OCI-LY7 (cell line): ENCODE measurements at regions not wholly inside any gene's neighbourhood (a gene's known extent, or its start where the extent isn't known, plus 50 kb on each side); places are given as distances from the start of the nearest gene placed in this dataset.

Experiments used
- EZH2phosphoT487 ChIP-seq: fragments of 200-600 bp; sonication (generic); IDR thresholded peaks from 2 replicates; pipeline ENCODE4 v1.6.1; 2018; ENCODE audit warnings: low read depth, borderline replicate concordance, mild to moderate bottlenecking, mixed run types, antibody characterized with exemption, low read length, moderate library complexity, mixed read lengths
- TF ChIP-seq, protein P1 (sequence below): fragments of 200-600 bp; sonication (generic); conservative IDR thresholded peaks from 2 replicates; pipeline ENCODE4 v1.5.1; 2014; ENCODE audit warnings: mild to moderate bottlenecking, antibody characterized with exemption, low read length, moderate library complexity, mixed read lengths

GRCh38 chr7:123360631-123361030 lies 160.9 kb upstream of the SLC13A1 start:
- TF ChIP-seq, protein P1, sequence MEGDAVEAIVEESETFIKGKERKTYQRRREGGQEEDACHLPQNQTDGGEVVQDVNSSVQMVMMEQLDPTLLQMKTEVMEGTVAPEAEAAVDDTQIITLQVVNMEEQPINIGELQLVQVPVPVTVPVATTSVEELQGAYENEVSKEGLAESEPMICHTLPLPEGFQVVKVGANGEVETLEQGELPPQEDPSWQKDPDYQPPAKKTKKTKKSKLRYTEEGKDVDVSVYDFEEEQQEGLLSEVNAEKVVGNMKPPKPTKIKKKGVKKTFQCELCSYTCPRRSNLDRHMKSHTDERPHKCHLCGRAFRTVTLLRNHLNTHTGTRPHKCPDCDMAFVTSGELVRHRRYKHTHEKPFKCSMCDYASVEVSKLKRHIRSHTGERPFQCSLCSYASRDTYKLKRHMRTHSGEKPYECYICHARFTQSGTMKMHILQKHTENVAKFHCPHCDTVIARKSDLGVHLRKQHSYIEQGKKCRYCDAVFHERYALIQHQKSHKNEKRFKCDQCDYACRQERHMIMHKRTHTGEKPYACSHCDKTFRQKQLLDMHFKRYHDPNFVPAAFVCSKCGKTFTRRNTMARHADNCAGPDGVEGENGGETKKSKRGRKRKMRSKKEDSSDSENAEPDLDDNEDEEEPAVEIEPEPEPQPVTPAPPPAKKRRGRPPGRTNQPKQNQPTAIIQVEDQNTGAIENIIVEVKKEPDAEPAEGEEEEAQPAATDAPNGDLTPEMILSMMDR, result no peak
- TF ChIP-seq EZH2phosphoT487, result no peak
